GM19452 (cell line): ENCODE measurements at regions not wholly inside any gene's neighbourhood (a gene's known extent, or its start where the extent isn't known, plus 50 kb on each side); places are given as distances from the start of the nearest gene placed in this dataset.

Experiments
- ATAC-seq: cut with Tn5 transposase; IDR thresholded peaks from one replicate; pipeline ENCODE4 v1.9.1; 2021; ENCODE audit not compliant: unreplicated experiment

- no peak for ATAC-seq
Observed at GRCh38 chr10:31143331-31143935, 111.8 kb upstream of the ZNF438 start.

GRCh38 chr10:31145986-31146385 is 114.3 kb upstream of the ZNF438 start:
- no peak for ATAC-seq

GRCh38 chr10:31146491-31147209 is 115.0 kb upstream of the ZNF438 start:
- no peak for ATAC-seq

- no peak for ATAC-seq
Observed at GRCh38 chr10:31147210-31147608, 115.5 kb upstream of the ZNF438 start.

- ATAC-seq, result no peak
Observed at GRCh38 chr10:31148951-31149350, 117.3 kb upstream of the ZNF438 start.

GRCh38 chr10:31149835-31150512 is 118.3 kb upstream of the ZNF438 start:
- no peak for ATAC-seq

- ATAC-seq, result no peak
Observed at GRCh38 chr10:31151301-31151700, 119.6 kb upstream of the ZNF438 start.

- no peak for ATAC-seq
Observed at GRCh38 chr10:31152421-31153135, 120.9 kb upstream of the ZNF438 start.

- ATAC-seq, result no peak
Observed at GRCh38 chr10:31153161-31153560, 121.5 kb upstream of the ZNF438 start.

- ATAC-seq, result no peak
Observed at GRCh38 chr10:31153692-31154091, 122.0 kb upstream of the ZNF438 start.

GRCh38 chr10:31154996-31155395 is 123.3 kb upstream of the ZNF438 start:
- ATAC-seq, result no peak

- ATAC-seq, result no peak
Observed at GRCh38 chr10:31157123-31158010, 125.7 kb upstream of the ZNF438 start.

- no peak for ATAC-seq
Observed at GRCh38 chr10:31158011-31158658, 126.5 kb upstream of the ZNF438 start.

- ATAC-seq, result no peak
Observed at GRCh38 chr10:31166606-31167005, 134.9 kb upstream of the ZNF438 start.

- no peak for ATAC-seq
Observed at GRCh38 chr10:31170636-31171035, 139.0 kb upstream of the ZNF438 start.

GRCh38 chr10:31171402-31172083 is 139.9 kb upstream of the ZNF438 start:
- no peak for ATAC-seq

- ATAC-seq, result no peak
Observed at GRCh38 chr10:31172925-31173324, 141.3 kb upstream of the ZNF438 start.

GRCh38 chr10:31173752-31174151 is 142.1 kb upstream of the ZNF438 start:
- no peak for ATAC-seq

GRCh38 chr10:31179091-31179680 is 139.8 kb upstream of the ZEB1 start:
- no peak for ATAC-seq
